CD4-positive, CD25-positive, alpha-beta regulatory T cell (primary cell): ENCODE measurements at regions not wholly inside any gene's neighbourhood (a gene's known extent, or its start where the extent isn't known, plus 50 kb on each side); places are given as distances from the start of the nearest gene placed in this dataset.

Experiments used
- ATAC-seq, 2 donors: fragments of 150-1000 bp; cut with Tn5 transposase; one replicate each; pipeline ENCODE4 v1.10.0; 2021; ENCODE audit warnings: low read depth in 2 of 2, moderate number of reproducible peaks in 2 of 2, moderate library complexity in 1 of 2
- DNase-seq, 3 donors: peaks; one replicate each; pipeline versions ENCODE4 v3.0.0 to v3.0.0-alpha.2; 2012 to 2022; ENCODE audit warnings: mixed read lengths in 1 of 3
- H3K27ac ChIP-seq: one replicate; pipeline ENCODE4 v1.7.0; 2013; ENCODE audit warnings: mild to moderate bottlenecking, low read length; ENCODE audit not compliant: insufficient read depth, poor library complexity, severe bottlenecking
- H3K27me3 ChIP-seq: one replicate; pipeline ENCODE4 v1.7.0; 2013; ENCODE audit warnings: low read length; ENCODE audit not compliant: control insufficient read depth, insufficient read depth
- H3K36me3 ChIP-seq: one replicate; pipeline ENCODE4 v1.7.0; 2013; ENCODE audit warnings: mild to moderate bottlenecking, low read length, moderate library complexity; ENCODE audit not compliant: control insufficient read depth, insufficient read depth
- H3K4me1 ChIP-seq: 2 replicates; pipeline ENCODE4 v1.7.0; 2013; ENCODE audit warnings: mild to moderate bottlenecking, low read length; ENCODE audit not compliant: insufficient read depth, control insufficient read depth, poor library complexity, severe bottlenecking
- H3K4me3 ChIP-seq: one replicate; pipeline ENCODE4 v1.7.0; 2013; ENCODE audit warnings: low read depth, mild to moderate bottlenecking, low read length, moderate library complexity
- H3K9me3 ChIP-seq, 2 experiments: 1 replicate in 1 of 2; 2 replicates in 1 of 2; pipeline ENCODE4 v1.7.0; 2013; ENCODE audit warnings: low read length in 2 of 2, mild to moderate bottlenecking in 1 of 2, moderate library complexity in 1 of 2; ENCODE audit not compliant: control insufficient read depth in 2 of 2
- H3K27ac Mint-ChIP-seq, 3 donors: one replicate each; pipeline ENCODE4 v1.8.0; 2020 to 2022; ENCODE audit warnings: mild to moderate bottlenecking in 3 of 3, mixed read lengths in 3 of 3, moderate library complexity in 2 of 3
- H3K27me3 Mint-ChIP-seq: one replicate; pipeline ENCODE4 v1.8.0; 2022; ENCODE audit warnings: mild to moderate bottlenecking, mixed read lengths
- H3K36me3 Mint-ChIP-seq: one replicate; pipeline ENCODE4 v1.8.0; 2020; ENCODE audit warnings: mixed read lengths
- H3K4me1 Mint-ChIP-seq, 4 donors: one replicate each; pipeline ENCODE4 v1.8.0; 2020 to 2022; ENCODE audit warnings: mixed read lengths in 4 of 4, mild to moderate bottlenecking in 1 of 4
- H3K4me3 Mint-ChIP-seq, 4 donors: one replicate each; pipeline ENCODE4 v1.8.0; 2020 to 2022; ENCODE audit warnings: mild to moderate bottlenecking in 4 of 4, mixed read lengths in 4 of 4, moderate library complexity in 3 of 4
- H3K9me3 Mint-ChIP-seq, 7 donors: one replicate each; pipeline ENCODE4 v1.8.0; 2020 to 2022; ENCODE audit warnings: mixed read lengths in 7 of 7, mild to moderate bottlenecking in 3 of 7, moderate library complexity in 2 of 7

- H3K4me1 Mint-ChIP-seq = no peaks in the 10 kb centered on the region
- H3K27ac Mint-ChIP-seq = no peak overlapping the region
- Histone ChIP-seq H3K36me3 (no peaks in the 10 kb centered on the region), H3K4me1 (no peaks in the 10 kb centered on the region), H3K9me3 (no peaks in the 10 kb centered on the region), H3K27me3 (no peaks in the 10 kb centered on the region), H3K27ac (no peak overlapping the region), H3K4me3 (no peak overlapping the region)
- no peaks in the 10 kb centered on the region for H3K9me3 Mint-ChIP-seq
- H3K4me3 Mint-ChIP-seq = no peak overlapping the region
- peaks cover 8% of the 10 kb centered on the region for H3K36me3 Mint-ChIP-seq
- ATAC-seq = no peak
- DNase-seq = no peak
- H3K27me3 Mint-ChIP-seq = no peaks in the 10 kb centered on the region
Measured at GRCh38 chr17:68142595-68142994, 105.2 kb upstream of the AMZ2 start.

- no peaks in the 10 kb centered on the region for H3K36me3 ChIP-seq
- DNase-seq (no peak), ATAC-seq (no peak)
- Mint-ChIP-seq H3K4me3 (peak overlapping the region in 1 of 4 donors; percentile 1), H3K36me3 (peaks cover 8% of the 10 kb centered on the region), H3K27ac (no peak overlapping the region), H3K27me3 (no peaks in the 10 kb centered on the region), H3K4me1 (no peaks in the 10 kb centered on the region), H3K9me3 (no peaks in the 10 kb centered on the region)
- no peaks in the 10 kb centered on the region for H3K4me1 ChIP-seq
- H3K9me3 ChIP-seq = no peaks in the 10 kb centered on the region
- H3K4me3 ChIP-seq = no peak overlapping the region
- no peaks in the 10 kb centered on the region for H3K27me3 ChIP-seq
- H3K27ac ChIP-seq = no peak overlapping the region
Measured at GRCh38 chr17:68143425-68143824, 104.4 kb upstream of the AMZ2 start.

GRCh38 chr17:68145088-68145487, 102.8 kb upstream of the AMZ2 start:
- Mint-ChIP-seq H3K9me3 (no peaks in the 10 kb centered on the region), H3K4me1 (peaks cover 0 to 2% (median 0%) of the 10 kb centered on the region in 4 donors), H3K27ac (no peak overlapping the region), H3K4me3 (no peak overlapping the region), H3K27me3 (no peaks in the 10 kb centered on the region), H3K36me3 (peaks cover 8% of the 10 kb centered on the region)
- Histone ChIP-seq H3K4me1 (no peaks in the 10 kb centered on the region), H3K4me3 (no peak overlapping the region), H3K27ac (no peak overlapping the region), H3K27me3 (no peaks in the 10 kb centered on the region), H3K36me3 (no peaks in the 10 kb centered on the region), H3K9me3 (no peaks in the 10 kb centered on the region)
- DNase-seq (no peak), ATAC-seq (no peak)

GRCh38 chr17:68148936-68149335, 98.9 kb upstream of the AMZ2 start:
- DNase-seq = no peak
- no peaks in the 10 kb centered on the region for H3K9me3 Mint-ChIP-seq
- H3K27me3 Mint-ChIP-seq = no peaks in the 10 kb centered on the region
- H3K4me3 Mint-ChIP-seq = no peak overlapping the region
- H3K4me3 ChIP-seq = no peak overlapping the region
- H3K9me3 ChIP-seq = no peaks in the 10 kb centered on the region
- no peaks in the 10 kb centered on the region for H3K36me3 ChIP-seq
- peaks cover 0 to 3% (median 0%) of the 10 kb centered on the region in 4 donors for H3K4me1 Mint-ChIP-seq
- H3K27ac Mint-ChIP-seq = no peak overlapping the region
- H3K36me3 Mint-ChIP-seq = peaks cover 8% of the 10 kb centered on the region
- ATAC-seq = no peak
- H3K4me1 ChIP-seq = no peaks in the 10 kb centered on the region
- H3K27ac ChIP-seq = no peak overlapping the region
- no peaks in the 10 kb centered on the region for H3K27me3 ChIP-seq

- Mint-ChIP-seq H3K36me3 (no peaks in the 10 kb centered on the region), H3K4me3 (no peak overlapping the region), H3K27me3 (no peaks in the 10 kb centered on the region), H3K4me1 (peaks cover 0 to 3% (median 0%) of the 10 kb centered on the region in 4 donors), H3K9me3 (no peaks in the 10 kb centered on the region), H3K27ac (no peak overlapping the region)
- DNase-seq = no peak
- Histone ChIP-seq H3K4me1 (no peaks in the 10 kb centered on the region), H3K36me3 (no peaks in the 10 kb centered on the region), H3K4me3 (no peak overlapping the region), H3K27ac (no peak overlapping the region), H3K27me3 (no peaks in the 10 kb centered on the region), H3K9me3 (no peaks in the 10 kb centered on the region)
- ATAC-seq = no peak
Measured at GRCh38 chr17:68152161-68152571, 95.7 kb upstream of the AMZ2 start.

- DNase-seq = no peak
- Mint-ChIP-seq H3K27ac (no peak overlapping the region), H3K9me3 (no peaks in the 10 kb centered on the region), H3K4me3 (no peak overlapping the region), H3K27me3 (no peaks in the 10 kb centered on the region), H3K4me1 (peaks cover 0 to 1% (median 0%) of the 10 kb centered on the region in 4 donors), H3K36me3 (no peaks in the 10 kb centered on the region)
- no peak overlapping the region for H3K4me3 ChIP-seq
- ATAC-seq = no peak
- no peak overlapping the region for H3K27ac ChIP-seq
- H3K4me1 ChIP-seq = no peaks in the 10 kb centered on the region
- no peaks in the 10 kb centered on the region for H3K27me3 ChIP-seq
- no peaks in the 10 kb centered on the region for H3K9me3 ChIP-seq
- H3K36me3 ChIP-seq = no peaks in the 10 kb centered on the region
Measured at GRCh38 chr17:68155692-68156091, 92.2 kb upstream of the AMZ2 start.

GRCh38 chr17:68161644-68162428, 86.0 kb upstream of the AMZ2 start:
- Histone ChIP-seq H3K4me3 (no peak overlapping the region), H3K4me1 (no peaks in the 10 kb centered on the region), H3K27me3 (no peaks in the 10 kb centered on the region), H3K27ac (no peak overlapping the region), H3K9me3 (no peaks in the 10 kb centered on the region), H3K36me3 (no peaks in the 10 kb centered on the region)
- no peak for DNase-seq
- Mint-ChIP-seq H3K4me3 (no peak overlapping the region), H3K27ac (peak overlapping the region in 1 of 3 donors; percentile 48), H3K36me3 (peaks cover 4% of the 10 kb centered on the region), H3K9me3 (peaks cover 0 to 3% (median 0%) of the 10 kb centered on the region in 7 donors), H3K27me3 (peaks cover 4% of the 10 kb centered on the region), H3K4me1 (peaks cover 0 to 2% (median under 1%) of the 10 kb centered on the region in 4 donors)
- ATAC-seq = no peak
